OCI-LY1 (cell line): ENCODE measurements at regions not wholly inside any gene's neighbourhood (a gene's known extent, or its start where the extent isn't known, plus 50 kb on each side); places are given as distances from the start of the nearest gene placed in this dataset.

Experiments used
- H2AFZ ChIP-seq: fragments of 200-600 bp; sonication (generic), shearing (Covaris generic); 2 replicates; pipeline ENCODE4 v1.6.0; 2014; ENCODE audit warnings: antibody characterized with exemption, mild to moderate bottlenecking, low read length
- H3F3A ChIP-seq: fragments of 200-600 bp; sonication (generic), shearing (Covaris generic); 2 replicates; pipeline ENCODE4 v1.6.0; 2014; ENCODE audit warnings: mild to moderate bottlenecking, antibody characterized with exemption, low read length, moderate library complexity; ENCODE audit not compliant: insufficient read depth
- H3K27ac ChIP-seq: fragments of 200-600 bp; sonication (generic); 2 replicates; pipeline ENCODE4 v1.5.1; 2014; ENCODE audit warnings: low read length, mixed run types, mild to moderate bottlenecking, low read depth; ENCODE audit not compliant: poor library complexity, severe bottlenecking
- H3K27me3 ChIP-seq: fragments of 200-600 bp; sonication (generic); 2 replicates; pipeline ENCODE4 v1.6.0; 2014; ENCODE audit warnings: antibody characterized with exemption, mild to moderate bottlenecking, low read length, moderate library complexity; ENCODE audit not compliant: insufficient read depth
- H3K36me3 ChIP-seq: fragments of 200-600 bp; sonication (generic); 2 replicates; pipeline ENCODE4 v1.6.1; 2014; ENCODE audit warnings: mild to moderate bottlenecking, antibody characterized with exemption, low read length, moderate library complexity, mixed read lengths; ENCODE audit not compliant: insufficient read depth
- H3K4me1 ChIP-seq: fragments of 200-600 bp; sonication (generic); 2 replicates; pipeline ENCODE4 v1.5.1; 2014; ENCODE audit warnings: mild to moderate bottlenecking, low read length, moderate library complexity; ENCODE audit not compliant: insufficient read depth, severe bottlenecking
- H3K4me2 ChIP-seq: fragments of 200-600 bp; sonication (generic), shearing (Covaris generic); 2 replicates; pipeline ENCODE4 v1.6.1; 2014; ENCODE audit warnings: low read length
- H3K4me3 ChIP-seq: fragments of 200-600 bp; sonication (generic); 2 replicates; pipeline ENCODE4 v1.5.1; 2014; ENCODE audit warnings: low read length, low read depth, mild to moderate bottlenecking, mixed read lengths; ENCODE audit not compliant: poor library complexity, severe bottlenecking
- H3K79me2 ChIP-seq: fragments of 200-600 bp; shearing (Covaris generic); 2 replicates; pipeline ENCODE4 v1.6.1; 2016; ENCODE audit warnings: mixed run types, low read length, mixed read lengths; ENCODE audit not compliant: insufficient read depth
- H3K9ac ChIP-seq: fragments of 200-600 bp; sonication (generic), shearing (Covaris generic); 2 replicates; pipeline ENCODE4 v1.6.1; 2014; ENCODE audit warnings: mild to moderate bottlenecking, low read length, mixed read lengths
- H3K9me2 ChIP-seq: fragments of 200-600 bp; sonication (generic), shearing (Covaris generic); 2 replicates; pipeline ENCODE4 v1.6.1; 2014; ENCODE audit warnings: low read depth, mild to moderate bottlenecking, low read length, mixed read lengths
- H3K9me3 ChIP-seq: fragments of 200-600 bp; shearing (Covaris generic); 2 replicates; pipeline ENCODE4 v1.6.1; 2014; ENCODE audit warnings: low read length, mixed read lengths
- H4K20me1 ChIP-seq: fragments of 200-600 bp; sonication (generic), shearing (Covaris generic); 2 replicates; pipeline ENCODE4 v1.6.0; 2016; ENCODE audit warnings: mild to moderate bottlenecking, low read length; ENCODE audit not compliant: insufficient read depth
- EZH2 ChIP-seq: fragments of 200-600 bp; sonication (generic), shearing (Covaris generic); IDR thresholded peaks from 2 replicates; pipeline ENCODE4 v1.8.0; 2017; ENCODE audit warnings: borderline replicate concordance, mixed run types, mild to moderate bottlenecking, antibody characterized with exemption, low read length, moderate library complexity, mixed read lengths
- TF ChIP-seq, protein P1 (sequence below): fragments of 200-600 bp; sonication (generic), shearing (Covaris generic); IDR thresholded peaks from 2 replicates; pipeline ENCODE4 v1.5.1; 2017; ENCODE audit warnings: mild to moderate bottlenecking, antibody characterized with exemption, low read length, moderate library complexity, mixed read lengths

DNA sequence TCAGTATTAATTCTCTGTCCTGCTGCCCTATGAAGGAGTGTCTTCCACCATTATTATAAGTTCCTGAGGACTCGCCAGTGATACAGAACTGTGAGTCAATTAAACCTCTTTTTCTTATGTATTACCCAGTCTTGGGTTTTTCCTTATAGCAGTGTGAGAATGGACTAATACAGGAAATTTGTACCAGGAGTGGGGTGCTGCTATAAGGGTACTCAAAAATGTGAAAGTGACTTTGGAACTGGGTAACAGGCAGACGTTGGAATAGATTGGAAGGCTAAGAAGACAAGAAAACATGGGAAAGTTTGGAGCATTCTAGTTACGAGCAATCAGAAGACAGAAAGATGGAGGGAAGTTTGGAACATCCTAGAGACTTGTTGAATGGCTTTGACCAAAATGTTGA is 616.7 kb upstream of the EPHA7 start:
- Histone ChIP-seq H3K27me3 (no peaks in the 10 kb centered on the region), H3K9me2 (no peaks in the 10 kb centered on the region), H2AFZ (no peak overlapping the region), H3F3A (no peaks in the 10 kb centered on the region), H3K36me3 (no peaks in the 10 kb centered on the region), H3K9ac (no peak overlapping the region), H3K9me3 (0 out of 2 replicates have a peak, but pooled peaks cover 5% of the 10 kb centered on the region), H3K4me3 (no peak overlapping the region), H4K20me1 (no peaks in the 10 kb centered on the region), H3K4me1 (no peaks in the 10 kb centered on the region), H3K27ac (no peak overlapping the region), H3K4me2 (no peak overlapping the region), H3K79me2 (no peaks in the 10 kb centered on the region)
- TF ChIP-seq EZH2 = no peak
- TF ChIP-seq, protein P1, sequence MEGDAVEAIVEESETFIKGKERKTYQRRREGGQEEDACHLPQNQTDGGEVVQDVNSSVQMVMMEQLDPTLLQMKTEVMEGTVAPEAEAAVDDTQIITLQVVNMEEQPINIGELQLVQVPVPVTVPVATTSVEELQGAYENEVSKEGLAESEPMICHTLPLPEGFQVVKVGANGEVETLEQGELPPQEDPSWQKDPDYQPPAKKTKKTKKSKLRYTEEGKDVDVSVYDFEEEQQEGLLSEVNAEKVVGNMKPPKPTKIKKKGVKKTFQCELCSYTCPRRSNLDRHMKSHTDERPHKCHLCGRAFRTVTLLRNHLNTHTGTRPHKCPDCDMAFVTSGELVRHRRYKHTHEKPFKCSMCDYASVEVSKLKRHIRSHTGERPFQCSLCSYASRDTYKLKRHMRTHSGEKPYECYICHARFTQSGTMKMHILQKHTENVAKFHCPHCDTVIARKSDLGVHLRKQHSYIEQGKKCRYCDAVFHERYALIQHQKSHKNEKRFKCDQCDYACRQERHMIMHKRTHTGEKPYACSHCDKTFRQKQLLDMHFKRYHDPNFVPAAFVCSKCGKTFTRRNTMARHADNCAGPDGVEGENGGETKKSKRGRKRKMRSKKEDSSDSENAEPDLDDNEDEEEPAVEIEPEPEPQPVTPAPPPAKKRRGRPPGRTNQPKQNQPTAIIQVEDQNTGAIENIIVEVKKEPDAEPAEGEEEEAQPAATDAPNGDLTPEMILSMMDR = no peak

DNA sequence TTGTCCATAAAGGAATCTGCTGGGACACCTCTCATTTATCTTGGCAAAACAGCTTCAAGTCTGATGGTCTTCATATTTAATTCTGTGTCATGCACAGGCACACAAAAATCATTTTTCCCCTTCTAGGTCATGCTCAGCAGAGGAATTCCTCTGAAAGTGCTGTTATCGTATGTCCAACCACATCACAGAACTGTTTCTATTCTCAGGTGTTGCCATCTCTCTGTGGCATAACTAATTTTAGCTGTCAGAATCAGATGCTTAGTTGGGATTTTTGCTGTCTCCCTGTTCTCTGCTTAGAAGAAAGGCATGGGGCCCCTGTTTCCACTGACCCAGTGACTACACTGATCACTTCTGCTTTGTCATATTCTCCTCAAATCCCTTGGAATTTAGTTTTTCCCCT is 608.0 kb upstream of the EPHA7 start:
- no peaks in the 10 kb centered on the region for H3K9me2 ChIP-seq
- H3K4me2 ChIP-seq = no peak overlapping the region
- H3K27me3 ChIP-seq = no peaks in the 10 kb centered on the region
- no peaks in the 10 kb centered on the region for H4K20me1 ChIP-seq
- H3K9ac ChIP-seq = no peak overlapping the region
- H3K27ac ChIP-seq = no peak overlapping the region
- no peak for TF ChIP-seq EZH2
- no peaks in the 10 kb centered on the region for H3F3A ChIP-seq
- no peak overlapping the region for H3K4me3 ChIP-seq
- H3K4me1 ChIP-seq = no peaks in the 10 kb centered on the region
- no peaks in the 10 kb centered on the region for H3K79me2 ChIP-seq
- H2AFZ ChIP-seq = no peak overlapping the region
- H3K9me3 ChIP-seq = no peaks in the 10 kb centered on the region
- no peaks in the 10 kb centered on the region for H3K36me3 ChIP-seq

DNA sequence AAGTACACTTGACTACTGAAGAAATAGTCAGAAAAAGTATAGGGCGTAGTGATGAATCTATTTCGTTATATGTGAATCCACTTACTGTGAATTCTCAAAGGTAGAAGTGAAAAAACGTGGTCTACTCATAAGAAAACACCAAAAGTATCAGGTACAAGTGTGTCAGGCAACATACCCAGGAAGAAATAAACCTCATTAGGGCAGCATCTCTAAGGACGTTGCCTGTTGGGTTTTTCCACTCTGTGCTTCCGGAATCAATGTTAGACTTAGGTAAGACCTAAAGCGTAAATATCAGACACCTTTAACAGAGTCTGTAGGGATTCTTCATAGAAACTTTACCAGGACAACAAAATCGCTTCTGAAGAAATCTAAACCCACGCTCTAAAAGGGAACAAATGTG is 607.2 kb upstream of the EPHA7 start:
- Histone ChIP-seq H3K9ac (no peak overlapping the region), H4K20me1 (no peaks in the 10 kb centered on the region), H3K27me3 (no peaks in the 10 kb centered on the region), H3K9me2 (no peaks in the 10 kb centered on the region), H3K36me3 (no peaks in the 10 kb centered on the region), H3F3A (no peaks in the 10 kb centered on the region), H3K4me2 (no peak overlapping the region), H3K9me3 (no peaks in the 10 kb centered on the region), H2AFZ (no peak overlapping the region), H3K4me1 (no peaks in the 10 kb centered on the region), H3K4me3 (no peak overlapping the region), H3K27ac (no peak overlapping the region), H3K79me2 (no peaks in the 10 kb centered on the region)
- no peak for TF ChIP-seq EZH2
- TF ChIP-seq, protein P1 = no peak

DNA sequence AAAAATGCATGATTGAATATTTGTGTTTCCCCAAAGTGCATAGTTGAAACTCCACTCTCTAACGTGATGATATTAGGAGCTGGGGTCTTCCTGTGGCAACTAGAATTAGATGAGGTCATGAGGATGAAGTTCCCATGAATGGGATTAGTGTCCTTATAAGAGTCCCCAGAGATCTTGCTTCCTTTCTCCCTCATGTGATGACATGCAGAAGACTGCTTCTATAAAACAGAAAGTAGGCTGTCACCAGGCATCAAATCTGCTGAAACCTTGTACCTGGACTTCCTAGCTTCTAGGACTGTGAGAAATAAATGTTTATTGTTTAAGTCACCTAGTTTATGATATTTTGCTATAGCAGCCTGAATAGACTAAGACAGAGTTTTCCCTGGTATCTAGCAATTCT is 586.5 kb upstream of the EPHA7 start:
- H3K79me2 ChIP-seq = no peaks in the 10 kb centered on the region
- H4K20me1 ChIP-seq = no peaks in the 10 kb centered on the region
- H3F3A ChIP-seq = no peaks in the 10 kb centered on the region
- H3K27ac ChIP-seq = no peak overlapping the region
- no peak overlapping the region for H3K4me2 ChIP-seq
- no peaks in the 10 kb centered on the region for H3K36me3 ChIP-seq
- no peak overlapping the region for H3K9ac ChIP-seq
- TF ChIP-seq, protein P1 = no peak
- H3K4me3 ChIP-seq = no peak overlapping the region
- no peaks in the 10 kb centered on the region for H3K27me3 ChIP-seq
- H3K9me2 ChIP-seq = no peaks in the 10 kb centered on the region
- H3K4me1 ChIP-seq = no peaks in the 10 kb centered on the region
- H3K9me3 ChIP-seq = no peaks in the 10 kb centered on the region
- H2AFZ ChIP-seq = no peak overlapping the region
